ENCODE measurements at regions not wholly inside any gene's neighbourhood (a gene's known extent, or its start where the extent isn't known, plus 50 kb on each side); places are given as distances from the start of the nearest gene placed in this dataset.

DNA sequence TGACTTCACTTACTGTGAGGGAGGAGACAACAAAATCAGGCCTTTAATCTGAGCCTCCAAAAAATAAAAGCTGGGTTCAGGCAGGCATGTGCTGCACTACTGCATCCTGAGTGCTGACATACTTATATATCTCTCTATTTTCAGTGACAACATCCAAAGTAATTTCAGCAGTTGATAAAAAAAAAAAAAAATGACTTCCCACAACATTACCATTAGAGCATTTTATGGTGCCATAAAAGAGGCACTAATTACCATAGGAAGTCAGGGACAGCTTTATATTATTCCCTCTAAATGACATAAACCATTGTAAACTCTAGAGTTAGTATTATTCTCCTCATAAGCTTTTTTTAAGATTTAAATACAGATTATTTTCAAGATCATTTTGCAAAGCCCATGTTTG lies 346.1 kb downstream of the SLCO4C1 start:
- TF ChIP-seq POLR2AphosphoS5 (IDR thresholded peaks at IDR 0.05) (no peak), EP300 (IDR thresholded peaks at IDR 0.05) (no peak), POLR2A (IDR thresholded peaks at IDR 0.05) (no peak)
- TF ChIP-seq, protein P1, sequence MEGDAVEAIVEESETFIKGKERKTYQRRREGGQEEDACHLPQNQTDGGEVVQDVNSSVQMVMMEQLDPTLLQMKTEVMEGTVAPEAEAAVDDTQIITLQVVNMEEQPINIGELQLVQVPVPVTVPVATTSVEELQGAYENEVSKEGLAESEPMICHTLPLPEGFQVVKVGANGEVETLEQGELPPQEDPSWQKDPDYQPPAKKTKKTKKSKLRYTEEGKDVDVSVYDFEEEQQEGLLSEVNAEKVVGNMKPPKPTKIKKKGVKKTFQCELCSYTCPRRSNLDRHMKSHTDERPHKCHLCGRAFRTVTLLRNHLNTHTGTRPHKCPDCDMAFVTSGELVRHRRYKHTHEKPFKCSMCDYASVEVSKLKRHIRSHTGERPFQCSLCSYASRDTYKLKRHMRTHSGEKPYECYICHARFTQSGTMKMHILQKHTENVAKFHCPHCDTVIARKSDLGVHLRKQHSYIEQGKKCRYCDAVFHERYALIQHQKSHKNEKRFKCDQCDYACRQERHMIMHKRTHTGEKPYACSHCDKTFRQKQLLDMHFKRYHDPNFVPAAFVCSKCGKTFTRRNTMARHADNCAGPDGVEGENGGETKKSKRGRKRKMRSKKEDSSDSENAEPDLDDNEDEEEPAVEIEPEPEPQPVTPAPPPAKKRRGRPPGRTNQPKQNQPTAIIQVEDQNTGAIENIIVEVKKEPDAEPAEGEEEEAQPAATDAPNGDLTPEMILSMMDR (IDR thresholded peaks at IDR 0.05): no peak

All from suprapubic skin (tissue), 4 donors.